Calu3 (cell line): ENCODE measurements at regions not wholly inside any gene's neighbourhood (a gene's known extent, or its start where the extent isn't known, plus 50 kb on each side); places are given as distances from the start of the nearest gene placed in this dataset.
A peak's percentile ranks its signal among the peaks of the same experiment; 100 is the strongest.

Source experiments
- BruUV-seq: library from RNA; stranded (reverse); fragments of 400-500 nt; replicated peaks from 2 replicates; lab custom pipeline; 2021; lab: Mats Ljungman, UMichigan
- CTCF ChIA-PET: fragments of 300-600 bp; sonication (Branson Sonifier 250); formaldehyde crosslinking; loops from one replicate; lab custom pipeline; 2022; ENCODE audit warnings: antibody characterized with exemption; lab: Charles Lee
- DNase-seq: peaks from one replicate; pipeline ENCODE4 v3.0.0; 2022
- H3K27ac Mint-ChIP-seq: one replicate; pipeline ENCODE4 v1.8.0; 2022; ENCODE audit warnings: mixed read lengths; ENCODE audit not compliant: unreplicated experiment
- H3K27me3 Mint-ChIP-seq: one replicate; pipeline ENCODE4 v1.8.0; 2022; ENCODE audit warnings: mixed read lengths; ENCODE audit not compliant: unreplicated experiment
- H3K36me3 Mint-ChIP-seq: one replicate; pipeline ENCODE4 v1.8.0; 2022; ENCODE audit warnings: mild to moderate bottlenecking, moderate library complexity, mixed read lengths; ENCODE audit not compliant: insufficient read depth, unreplicated experiment
- H3K4me1 Mint-ChIP-seq: one replicate; pipeline ENCODE4 v1.8.0; 2022; ENCODE audit warnings: mild to moderate bottlenecking, low read depth, mixed read lengths; ENCODE audit not compliant: unreplicated experiment
- H3K4me3 Mint-ChIP-seq: one replicate; pipeline ENCODE4 v1.8.0; 2022; ENCODE audit warnings: mild to moderate bottlenecking, low read depth, moderate library complexity, mixed read lengths; ENCODE audit not compliant: unreplicated experiment
- H3K9me3 Mint-ChIP-seq: one replicate; pipeline ENCODE4 v1.8.0; 2022; ENCODE audit warnings: low read depth, mixed read lengths; ENCODE audit not compliant: unreplicated experiment
- CTCF ChIP-seq: fragments of 200-600 bp; IDR thresholded peaks from one replicate; pipeline ENCODE4 v1.8.0; 2022; ENCODE audit warnings: antibody characterized with exemption; ENCODE audit not compliant: unreplicated experiment
- intact Hi-C: fragments of 100-400 bp; cut with micrococcal nuclease; formaldehyde crosslinking; loops from one replicate; pipeline ENCODE4 v1.10.0; 2022; ENCODE audit not compliant: unreplicated experiment

- no TSS peak for BruUV-seq
- no peaks in the 10 kb centered on the region for H3K36me3 Mint-ChIP-seq
- intact Hi-C loops, result no loop called here
- no peak overlapping the region for H3K4me3 Mint-ChIP-seq
- TF ChIP-seq CTCF, result no peak
- H3K27me3 Mint-ChIP-seq, result no peaks in the 10 kb centered on the region
- CTCF ChIA-PET, result no interaction called here
- DNase-seq, result no peak
- H3K4me1 Mint-ChIP-seq, result peaks cover 7% of the 10 kb centered on the region
- H3K27ac Mint-ChIP-seq, result no peak overlapping the region
- H3K9me3 Mint-ChIP-seq, result no peaks in the 10 kb centered on the region
These were observed 124.9 kb downstream of the CYSLTR2 start for GRCh38 chr13:48778610-48779009.

GRCh38 chr13:48780713-48781341, 127.1 kb downstream of the CYSLTR2 start:
- no TSS peak for BruUV-seq
- Mint-ChIP-seq H3K4me1 (peaks cover 12% of the 10 kb centered on the region), H3K36me3 (no peaks in the 10 kb centered on the region), H3K9me3 (no peaks in the 10 kb centered on the region), H3K4me3 (no peak overlapping the region), H3K27me3 (no peaks in the 10 kb centered on the region), H3K27ac (no peak overlapping the region)
- no peak for DNase-seq
- intact Hi-C loops, result loop anchor here (5.0 kb wide), 1 partner anchor 196 kb away; the partner anchor contains the start of gene FNDC3A
- CTCF ChIA-PET, result no interaction called here
- no peak for TF ChIP-seq CTCF

GRCh38 chr13:48782429-48782840, 128.7 kb downstream of the CYSLTR2 start:
- no peak overlapping the region for H3K4me3 Mint-ChIP-seq
- BruUV-seq, result no TSS peak
- H3K4me1 Mint-ChIP-seq, result peaks cover 17% of the 10 kb centered on the region
- no peaks in the 10 kb centered on the region for H3K9me3 Mint-ChIP-seq
- H3K36me3 Mint-ChIP-seq, result no peaks in the 10 kb centered on the region
- no peak for TF ChIP-seq CTCF
- no peaks in the 10 kb centered on the region for H3K27me3 Mint-ChIP-seq
- CTCF ChIA-PET, result interaction anchor here (0.6 kb wide), 1 partner anchor 660 kb away, joined by 4 read pairs; no protein-coding TSS in a partner anchor
- DNase-seq, result peak; percentile 11
- no peak overlapping the region for H3K27ac Mint-ChIP-seq
- intact Hi-C loops, result loop anchor here (5.0 kb wide), 1 partner anchor 195 kb away; the partner anchor contains the start of gene FNDC3A

GRCh38 chr13:48783181-48783630, 129.5 kb downstream of the CYSLTR2 start:
- no peaks in the 10 kb centered on the region for H3K36me3 Mint-ChIP-seq
- H3K27me3 Mint-ChIP-seq, result no peaks in the 10 kb centered on the region
- no peak overlapping the region for H3K4me3 Mint-ChIP-seq
- peaks cover 17% of the 10 kb centered on the region for H3K4me1 Mint-ChIP-seq
- intact Hi-C loops, result loop anchor here (5.0 kb wide), 1 partner anchor 194 kb away; the partner anchor contains the start of gene FNDC3A
- H3K27ac Mint-ChIP-seq, result no peak overlapping the region
- DNase-seq, result peak; percentile 70
- no peak for TF ChIP-seq CTCF
- CTCF ChIA-PET, result interaction anchor here (0.6 to 1.1 kb wide), 2 partner anchors 109 to 659 kb away, joined by 4 read pairs; no protein-coding TSS in a partner anchor
- BruUV-seq, result no TSS peak
- no peaks in the 10 kb centered on the region for H3K9me3 Mint-ChIP-seq
